ENCODE measurements at regions not wholly inside any gene's neighbourhood (a gene's known extent, or its start where the extent isn't known, plus 50 kb on each side); places are given as distances from the start of the nearest gene placed in this dataset.

DNA sequence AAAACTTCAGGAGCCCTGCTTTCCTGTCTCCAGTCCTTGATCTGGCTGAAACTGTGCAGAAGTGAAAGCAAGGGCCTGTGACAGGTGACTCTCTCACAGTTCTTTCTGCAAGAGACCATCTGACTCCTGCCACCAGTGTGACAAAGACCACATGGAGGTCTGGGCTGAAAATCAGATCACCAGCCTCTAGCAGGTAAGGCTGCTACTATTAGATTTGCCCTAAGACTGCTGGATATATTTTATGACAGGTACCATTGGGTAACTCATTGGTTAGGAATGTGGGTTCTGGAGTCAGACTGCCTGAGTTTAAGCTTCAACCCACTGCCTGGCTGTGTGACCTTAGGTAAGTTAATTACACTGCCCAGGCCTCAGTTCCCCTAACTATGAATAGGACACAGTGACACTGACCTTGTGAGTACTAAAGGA is 163.3 kb upstream of the SLC7A11 start:
- intact Hi-C loops (cut with DNase I) = no loop called here
- TF ChIP-seq, protein P1, sequence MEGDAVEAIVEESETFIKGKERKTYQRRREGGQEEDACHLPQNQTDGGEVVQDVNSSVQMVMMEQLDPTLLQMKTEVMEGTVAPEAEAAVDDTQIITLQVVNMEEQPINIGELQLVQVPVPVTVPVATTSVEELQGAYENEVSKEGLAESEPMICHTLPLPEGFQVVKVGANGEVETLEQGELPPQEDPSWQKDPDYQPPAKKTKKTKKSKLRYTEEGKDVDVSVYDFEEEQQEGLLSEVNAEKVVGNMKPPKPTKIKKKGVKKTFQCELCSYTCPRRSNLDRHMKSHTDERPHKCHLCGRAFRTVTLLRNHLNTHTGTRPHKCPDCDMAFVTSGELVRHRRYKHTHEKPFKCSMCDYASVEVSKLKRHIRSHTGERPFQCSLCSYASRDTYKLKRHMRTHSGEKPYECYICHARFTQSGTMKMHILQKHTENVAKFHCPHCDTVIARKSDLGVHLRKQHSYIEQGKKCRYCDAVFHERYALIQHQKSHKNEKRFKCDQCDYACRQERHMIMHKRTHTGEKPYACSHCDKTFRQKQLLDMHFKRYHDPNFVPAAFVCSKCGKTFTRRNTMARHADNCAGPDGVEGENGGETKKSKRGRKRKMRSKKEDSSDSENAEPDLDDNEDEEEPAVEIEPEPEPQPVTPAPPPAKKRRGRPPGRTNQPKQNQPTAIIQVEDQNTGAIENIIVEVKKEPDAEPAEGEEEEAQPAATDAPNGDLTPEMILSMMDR (IDR thresholded peaks at IDR 0.05) = no peak
- no peak for TF ChIP-seq POLR2A (IDR thresholded peaks at IDR 0.05)
- H3K9me3 ChIP-seq = no peaks in the 10 kb centered on the region
- no peaks in the 10 kb centered on the region for H3K27me3 ChIP-seq
- H3K27ac ChIP-seq = no peak overlapping the region
- H3K4me3 ChIP-seq = no peak overlapping the region
- no peaks in the 10 kb centered on the region for H3K36me3 ChIP-seq
- no peak for DNase-seq
- H3K4me1 ChIP-seq = peaks cover 0 to 11% (median 0%) of the 10 kb centered on the region in 3 donors

DNA sequence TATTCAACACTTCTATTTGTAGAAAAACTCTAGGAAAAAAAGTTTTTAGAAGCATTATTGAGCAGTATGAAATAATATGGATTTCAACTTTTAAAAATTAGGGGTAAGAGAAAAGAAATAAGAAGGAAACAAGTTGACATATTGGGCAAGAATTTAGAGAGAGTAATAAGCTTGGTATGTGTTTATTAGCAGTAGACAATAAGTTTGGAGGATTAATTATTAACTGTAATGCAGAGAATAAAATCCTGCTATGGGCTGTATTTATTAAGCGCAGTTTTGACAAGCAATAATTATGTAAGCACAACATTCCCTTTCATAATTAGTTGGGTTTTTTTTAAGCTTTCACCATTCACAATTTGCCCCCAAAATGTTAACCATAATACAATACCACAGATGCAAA is 162.7 kb upstream of the SLC7A11 start:
- no peak for DNase-seq
- 92 to 94% methylated on average over 1 of the region's 1 CpG for WGBS, 2 donors

DNA sequence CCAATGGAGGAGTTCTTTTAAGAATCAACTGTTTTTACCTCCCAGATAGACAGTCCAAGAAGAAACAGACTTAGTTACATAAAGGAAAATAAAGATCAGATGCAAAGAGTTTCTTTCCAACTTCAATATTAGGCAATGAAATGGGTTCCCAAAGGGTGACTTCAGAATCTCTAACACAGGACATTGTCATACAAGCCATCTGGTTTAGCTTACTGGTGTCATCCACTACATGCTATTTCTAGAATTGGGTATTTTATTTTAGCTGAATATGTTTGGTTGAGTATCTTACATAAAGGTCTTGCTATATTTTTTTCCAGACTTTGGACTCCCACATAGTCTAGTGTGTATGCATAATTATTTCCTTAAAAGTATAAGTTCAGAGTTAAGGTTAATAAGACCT is 162.1 kb upstream of the SLC7A11 start:
- Histone ChIP-seq H3K4me1 (peaks cover 0 to 11% (median 0%) of the 10 kb centered on the region in 3 donors), H3K4me3 (no peak overlapping the region), H3K36me3 (no peaks in the 10 kb centered on the region), H3K27me3 (no peaks in the 10 kb centered on the region), H3K27ac (no peak overlapping the region), H3K9me3 (no peaks in the 10 kb centered on the region)
- DNase-seq = no peak
- intact Hi-C loops (cut with DNase I) = no loop called here
- no peak for TF ChIP-seq POLR2A (IDR thresholded peaks at IDR 0.05)
- TF ChIP-seq, protein P1 (IDR thresholded peaks at IDR 0.05) = no peak

More for the DNA sequence above, 162.7 kb upstream of the SLC7A11 start:
- TF ChIP-seq, protein P1 (IDR thresholded peaks at IDR 0.05) = no peak
- TF ChIP-seq POLR2A (IDR thresholded peaks at IDR 0.05) = no peak
- Histone ChIP-seq H3K9me3 (no peaks in the 10 kb centered on the region), H3K4me1 (peaks cover 0 to 11% (median 0%) of the 10 kb centered on the region in 3 donors), H3K4me3 (no peak overlapping the region), H3K27ac (no peak overlapping the region), H3K27me3 (no peaks in the 10 kb centered on the region), H3K36me3 (no peaks in the 10 kb centered on the region)
- intact Hi-C loops (cut with DNase I) = no loop called here

DNA sequence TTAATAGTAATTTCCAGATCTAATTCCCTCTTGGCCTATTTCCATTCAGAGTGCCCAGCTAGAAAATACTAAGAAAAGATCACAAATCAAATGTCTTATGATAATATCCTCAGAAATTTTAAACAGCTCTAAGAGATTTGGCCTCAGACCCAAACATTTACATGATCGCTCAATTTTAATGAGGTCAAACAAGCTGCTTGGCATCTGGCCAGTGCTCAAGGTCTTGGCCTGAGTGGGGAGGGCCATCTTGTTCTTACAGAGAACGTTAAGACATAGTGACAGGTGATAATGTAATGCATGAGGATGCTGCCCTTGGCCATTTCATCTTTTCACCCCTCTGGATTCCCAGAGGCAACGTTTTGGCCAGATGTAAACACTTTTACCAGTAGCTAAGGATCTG is 159.2 kb upstream of the SLC7A11 start:
- no peak for DNase-seq
- H3K4me1 ChIP-seq = peaks cover 0 to 4% (median 0%) of the 10 kb centered on the region in 3 donors
- H3K27ac ChIP-seq = no peak overlapping the region
- no peak overlapping the region for H3K4me3 ChIP-seq
- no peak for TF ChIP-seq POLR2A (IDR thresholded peaks at IDR 0.05)
- TF ChIP-seq, protein P1 (IDR thresholded peaks at IDR 0.05) = no peak
- H3K27me3 ChIP-seq = no peaks in the 10 kb centered on the region
- intact Hi-C loops (cut with DNase I) = no loop called here
- H3K9me3 ChIP-seq = no peaks in the 10 kb centered on the region
- WGBS, 2 donors = 31 to 32% methylated on average over 3 of the region's 3 CpGs
- no peaks in the 10 kb centered on the region for H3K36me3 ChIP-seq

DNA sequence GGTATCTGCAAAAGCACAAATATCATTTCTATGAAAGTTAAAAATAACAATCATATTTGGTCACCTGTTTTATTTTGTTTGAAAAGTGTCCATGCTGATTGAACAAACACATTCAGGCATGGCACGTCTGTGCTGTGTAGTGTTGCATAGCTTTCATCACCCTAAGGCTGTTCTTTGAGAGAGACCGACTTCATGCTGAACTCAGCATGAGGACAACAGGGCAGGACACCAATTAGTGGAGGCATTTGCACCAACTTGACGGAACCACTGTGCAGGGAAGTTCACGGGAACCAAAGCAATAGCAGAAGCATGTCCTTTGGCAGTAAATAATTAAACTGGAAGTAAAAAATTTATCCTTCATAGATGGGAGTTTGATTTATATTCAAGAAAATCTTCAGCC is 158.4 kb upstream of the SLC7A11 start:
- Histone ChIP-seq H3K27ac (no peak overlapping the region), H3K4me3 (no peak overlapping the region), H3K9me3 (no peaks in the 10 kb centered on the region), H3K27me3 (no peaks in the 10 kb centered on the region), H3K4me1 (no peaks in the 10 kb centered on the region), H3K36me3 (no peaks in the 10 kb centered on the region)
- 59 to 62% methylated on average over 4 of the region's 4 CpGs for WGBS, 2 donors
- intact Hi-C loops (cut with DNase I) = no loop called here
- TF ChIP-seq, protein P1 (IDR thresholded peaks at IDR 0.05) = no peak
- no peak for TF ChIP-seq POLR2A (IDR thresholded peaks at IDR 0.05)
- no peak for DNase-seq

Data from esophagus squamous epithelium (tissue), 5 donors.